ENCODE measurements at regions not wholly inside any gene's neighbourhood (a gene's known extent, or its start where the extent isn't known, plus 50 kb on each side); places are given as distances from the start of the nearest gene placed in this dataset.

DNA sequence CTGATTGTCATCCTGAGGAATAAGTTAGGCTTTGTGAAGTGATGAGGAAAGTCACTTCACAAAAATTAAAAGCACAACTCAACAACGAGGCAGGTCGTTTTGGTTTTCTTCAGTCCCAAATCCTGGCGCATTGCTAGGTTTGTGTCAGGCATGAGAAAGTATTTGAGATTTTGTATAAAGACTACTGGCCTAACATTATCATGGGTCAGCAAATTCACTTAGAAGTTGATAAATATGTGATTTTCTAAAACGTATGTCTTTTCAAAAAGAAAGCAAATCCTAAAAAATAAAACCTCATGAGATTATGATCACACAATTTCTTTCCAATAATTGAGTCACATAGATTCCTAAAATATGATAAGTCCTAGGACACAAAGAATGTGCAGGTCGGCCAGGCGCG, 395.8 kb upstream of the RORA start:
- TF ChIP-seq CTCF (IDR thresholded peaks at IDR 0.05 in 2 of 3, conservative IDR thresholded peaks at IDR 0.05 in 1 of 3; ENCODE audit: borderline replicate concordance in 1 of 3, insufficient read depth in 1 of 3, low read depth in 2 of 3, low read length in 2 of 3), result no peak
- TF ChIP-seq ZNF274 (IDR thresholded peaks at IDR 0.05; ENCODE audit: low read depth, low read length), result no peak
- no peak for TF ChIP-seq POLR2A (IDR thresholded peaks at IDR 0.05; ENCODE audit: borderline replicate concordance, extremely low read depth, insufficient read depth, insufficient read length)
- TF ChIP-seq EZH2phosphoT487 (IDR thresholded peaks at IDR 0.05; ENCODE audit: borderline replicate concordance), result no peak
- TF ChIP-seq EZH2 (IDR thresholded peaks at IDR 0.05), result no peak
- TF ChIP-seq, protein P1, sequence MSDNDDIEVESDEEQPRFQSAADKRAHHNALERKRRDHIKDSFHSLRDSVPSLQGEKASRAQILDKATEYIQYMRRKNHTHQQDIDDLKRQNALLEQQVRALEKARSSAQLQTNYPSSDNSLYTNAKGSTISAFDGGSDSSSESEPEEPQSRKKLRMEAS (IDR thresholded peaks at IDR 0.05), result no peak
- TF ChIP-seq ZFX (IDR thresholded peaks at IDR 0.05), result no peak
- TF ChIP-seq POLR2AphosphoS5 (IDR thresholded peaks at IDR 0.05; ENCODE audit: low read depth, low read length), result no peak
